Activated CD4-positive, alpha-beta T cell treated with anti-CD3 and anti-CD28 coated beads, Interleukin-2, amount 10 ng/mL, durations not matched to agents 24 days and 14 days (primary cell): ENCODE measurements at regions not wholly inside any gene's neighbourhood (a gene's known extent, or its start where the extent isn't known, plus 50 kb on each side); places are given as distances from the start of the nearest gene placed in this dataset.

ENCODE experiments used
- DNase-seq: peaks from one replicate; pipeline ENCODE4 v3.0.0; 2022
- H3K27ac Mint-ChIP-seq: one replicate; pipeline ENCODE4 v1.8.0; 2022; ENCODE audit warnings: mild to moderate bottlenecking, mixed read lengths
- H3K27me3 Mint-ChIP-seq: one replicate; pipeline ENCODE4 v1.8.0; 2022; ENCODE audit warnings: mixed read lengths
- H3K36me3 Mint-ChIP-seq: one replicate; pipeline ENCODE4 v1.8.0; 2022; ENCODE audit warnings: low read depth, mild to moderate bottlenecking, mixed read lengths
- H3K4me1 Mint-ChIP-seq: one replicate; pipeline ENCODE4 v1.8.0; 2021; ENCODE audit warnings: mixed read lengths
- H3K4me3 Mint-ChIP-seq: one replicate; pipeline ENCODE4 v1.8.0; 2022; ENCODE audit warnings: mild to moderate bottlenecking, moderate library complexity, mixed read lengths
- H3K9me3 Mint-ChIP-seq: one replicate; pipeline ENCODE4 v1.8.0; 2021; ENCODE audit warnings: mixed read lengths
- intact Hi-C: fragments of 100-400 bp; cut with micrococcal nuclease; formaldehyde crosslinking; loops from one replicate; pipeline ENCODE4 v1.15.1; 2023

DNA sequence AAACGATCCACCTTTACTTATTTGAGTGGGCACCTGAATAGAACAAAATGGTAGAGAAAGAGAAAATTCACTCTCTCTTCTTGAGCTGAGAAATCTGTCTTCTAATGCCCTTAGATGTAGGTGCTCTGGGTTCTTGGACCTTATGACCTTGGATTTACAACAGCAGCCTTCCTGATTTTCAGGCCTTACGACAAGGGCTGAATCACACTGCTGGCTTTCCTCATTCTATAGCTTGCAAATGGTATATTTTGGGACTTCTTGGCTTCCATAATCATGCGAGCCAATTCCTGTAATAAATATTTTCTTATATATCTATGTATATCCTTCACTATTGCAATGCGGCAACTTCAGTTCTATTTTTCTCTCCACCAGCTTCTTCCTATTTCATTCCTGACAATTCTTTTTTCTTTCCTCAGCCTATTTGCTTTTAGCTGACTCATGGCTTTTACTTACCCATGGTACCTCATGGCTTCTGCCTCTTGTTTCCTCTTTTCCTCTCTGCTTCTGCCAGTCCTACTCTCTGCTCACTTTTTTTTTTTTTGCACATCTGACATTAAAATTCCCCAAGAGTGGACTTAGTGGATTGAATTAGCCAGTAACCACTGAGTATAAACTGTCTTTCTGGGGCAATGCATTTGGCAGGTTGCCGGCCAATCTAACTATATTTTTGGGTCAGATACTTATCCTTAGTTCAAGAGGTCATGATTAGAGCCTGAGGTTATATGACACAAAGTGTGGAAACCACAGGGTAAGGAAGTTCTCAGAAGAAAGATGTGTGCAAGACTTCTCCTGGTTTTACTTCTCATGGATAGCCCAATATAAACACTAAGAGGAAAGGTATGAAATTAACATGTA lies 359.5 kb downstream of the TMEM135 start:
- peaks cover 14% of the 10 kb centered on the region for H3K27me3 Mint-ChIP-seq
- H3K4me3 Mint-ChIP-seq = no peak overlapping the region
- H3K36me3 Mint-ChIP-seq = no peaks in the 10 kb centered on the region
- no peaks in the 10 kb centered on the region for H3K9me3 Mint-ChIP-seq
- H3K27ac Mint-ChIP-seq = no peak overlapping the region
- intact Hi-C loops = no loop called here
- DNase-seq = no peak
- H3K4me1 Mint-ChIP-seq = no peaks in the 10 kb centered on the region

DNA sequence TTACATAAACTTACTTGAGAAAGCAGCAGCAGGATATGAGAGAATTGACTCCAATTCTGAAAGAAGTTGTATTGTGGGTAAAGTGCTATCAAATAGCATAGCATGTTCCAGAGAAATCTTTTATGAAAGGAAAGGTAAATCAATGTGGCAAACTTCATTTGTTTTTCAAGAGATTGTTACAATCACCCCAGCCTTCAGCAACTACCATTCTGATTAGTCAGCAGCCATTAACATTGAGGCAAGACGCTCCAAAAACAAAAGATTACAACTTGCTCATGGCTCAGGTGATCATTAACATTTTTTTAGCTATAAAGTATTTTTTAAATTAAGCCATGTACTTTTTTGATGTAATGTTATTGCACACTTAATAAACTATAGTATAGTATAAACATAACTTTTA lies 357.2 kb downstream of the TMEM135 start:
- H3K9me3 Mint-ChIP-seq = no peaks in the 10 kb centered on the region

DNA sequence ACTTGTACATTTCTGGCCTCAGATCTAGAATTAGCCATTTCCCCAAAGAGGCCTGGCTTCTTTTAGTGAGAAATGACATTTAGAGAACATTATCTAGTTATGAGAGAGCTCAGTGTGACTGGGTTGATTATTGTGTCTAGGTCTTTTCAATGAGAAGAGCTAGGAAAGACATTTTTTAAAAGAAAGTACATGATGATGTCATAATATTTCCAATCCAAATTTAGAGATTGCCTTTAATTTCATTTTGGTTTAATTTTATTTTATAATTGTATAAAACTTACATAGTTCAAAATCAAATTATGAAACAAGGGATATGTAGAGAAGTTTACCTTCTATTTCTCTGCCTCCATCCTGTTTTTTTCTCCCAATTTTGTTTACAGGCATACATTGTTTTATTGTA lies 354.9 kb downstream of the TMEM135 start:
- DNase-seq = no peak
- no peak overlapping the region for H3K27ac Mint-ChIP-seq

More for the DNA sequence above, 357.2 kb downstream of the TMEM135 start:
- Mint-ChIP-seq H3K36me3 (no peaks in the 10 kb centered on the region), H3K27ac (no peak overlapping the region), H3K4me3 (no peak overlapping the region), H3K4me1 (no peaks in the 10 kb centered on the region), H3K27me3 (peaks cover 16% of the 10 kb centered on the region)
- no peak for DNase-seq
- intact Hi-C loops = no loop called here

DNA sequence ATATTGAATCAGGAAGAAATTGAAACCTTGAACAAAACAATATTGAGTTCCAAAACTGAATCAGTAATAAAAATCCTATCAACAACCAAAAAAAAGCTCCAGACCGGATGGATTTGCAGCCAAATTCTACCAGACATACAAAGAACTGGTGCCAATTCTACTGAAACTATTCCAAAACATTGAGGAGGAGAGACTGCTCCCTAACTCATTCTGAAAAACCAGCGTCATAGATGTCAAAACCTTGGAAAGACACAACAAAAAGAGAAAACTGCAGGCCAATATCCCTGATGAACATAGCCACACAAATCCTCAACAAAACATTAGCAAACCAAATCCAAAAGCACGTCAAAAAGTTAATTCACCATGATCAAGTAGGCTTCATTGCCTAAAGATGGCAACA lies 353.8 kb downstream of the TMEM135 start:
- DNase-seq = no peak
- intact Hi-C loops = no loop called here
- H3K27ac Mint-ChIP-seq = no peak overlapping the region
- no peaks in the 10 kb centered on the region for H3K4me1 Mint-ChIP-seq
- H3K36me3 Mint-ChIP-seq = no peaks in the 10 kb centered on the region
- H3K27me3 Mint-ChIP-seq = peaks cover 7% of the 10 kb centered on the region
- peaks cover 6% of the 10 kb centered on the region for H3K9me3 Mint-ChIP-seq
- H3K4me3 Mint-ChIP-seq = no peak overlapping the region

More for the DNA sequence above, 354.9 kb downstream of the TMEM135 start:
- intact Hi-C loops = no loop called here
- Mint-ChIP-seq H3K36me3 (no peaks in the 10 kb centered on the region), H3K9me3 (peaks cover 4% of the 10 kb centered on the region), H3K27me3 (peaks cover 16% of the 10 kb centered on the region), H3K4me1 (no peaks in the 10 kb centered on the region), H3K4me3 (no peak overlapping the region)

DNA sequence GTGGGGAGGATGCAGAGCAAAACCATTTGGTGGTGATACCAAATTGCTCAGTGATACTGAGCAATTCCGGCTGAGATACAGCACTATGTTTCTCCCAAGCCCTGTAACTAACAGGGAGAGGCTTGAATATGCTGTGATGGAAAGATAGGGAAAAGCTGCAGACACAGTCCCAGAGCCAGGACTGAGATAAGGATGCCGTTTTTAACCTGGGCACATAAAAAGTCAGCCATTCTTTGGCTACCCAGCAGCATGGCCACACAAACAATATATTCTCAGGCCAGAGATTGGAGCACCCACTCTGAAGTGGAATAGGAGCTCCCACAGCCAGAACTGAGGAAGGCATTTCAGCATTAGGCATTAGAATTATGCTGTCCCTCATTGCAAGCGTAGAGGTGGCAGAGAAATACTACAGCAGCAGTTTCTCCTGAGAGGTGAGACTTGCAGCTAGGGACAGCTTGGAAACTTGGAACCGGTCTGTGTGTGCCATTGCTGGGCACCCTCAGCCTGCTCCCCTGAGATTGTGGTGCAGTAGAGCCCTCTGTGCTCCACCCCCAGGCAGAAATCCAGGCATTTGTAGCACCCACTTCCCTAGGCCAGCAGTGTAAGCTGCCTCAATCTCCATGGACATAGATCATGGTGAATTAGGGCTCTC lies 346.5 kb downstream of the TMEM135 start:
- H3K9me3 Mint-ChIP-seq = peaks cover 6% of the 10 kb centered on the region
- no peaks in the 10 kb centered on the region for H3K36me3 Mint-ChIP-seq
- H3K27ac Mint-ChIP-seq = no peak overlapping the region
- H3K27me3 Mint-ChIP-seq = no peaks in the 10 kb centered on the region
- DNase-seq = no peak
- no peaks in the 10 kb centered on the region for H3K4me1 Mint-ChIP-seq
- no peak overlapping the region for H3K4me3 Mint-ChIP-seq
- intact Hi-C loops = no loop called here

DNA sequence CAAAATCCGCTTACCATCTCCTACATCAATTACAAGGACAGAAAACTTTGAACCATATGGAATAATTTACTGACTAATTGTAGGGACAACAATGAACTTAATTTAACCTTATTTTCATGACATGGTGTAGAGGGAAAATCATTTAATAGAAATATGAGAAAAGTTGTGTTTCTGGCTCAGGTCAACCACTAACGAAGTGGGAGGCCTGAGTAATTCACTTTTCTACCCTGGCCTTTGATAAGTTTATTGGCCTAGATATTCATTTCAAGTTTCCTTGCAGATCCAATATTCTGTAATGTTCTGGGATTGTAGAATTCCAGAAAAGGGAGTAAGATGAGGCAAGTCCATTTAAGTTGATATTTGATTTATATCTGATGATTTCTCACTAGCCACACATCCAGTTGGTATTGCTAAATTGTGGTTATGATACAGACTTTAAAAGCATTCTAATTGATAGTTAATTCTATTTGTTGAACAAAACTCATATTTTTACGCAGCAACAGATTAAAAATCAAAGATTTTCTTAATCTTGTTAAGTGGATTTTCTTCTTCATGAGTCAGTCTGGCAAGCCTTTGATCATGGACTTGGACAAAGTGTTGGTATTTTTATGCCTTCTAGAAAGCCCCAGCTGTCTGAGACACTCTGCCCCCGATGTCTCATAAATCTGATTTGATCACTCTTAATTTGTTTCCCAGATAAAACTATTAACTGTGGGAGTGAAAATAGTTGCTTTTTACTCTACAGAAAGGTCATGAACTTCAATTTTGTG lies 336.5 kb downstream of the TMEM135 start:
- DNase-seq = no peak
- Mint-ChIP-seq H3K9me3 (no peaks in the 10 kb centered on the region), H3K27ac (no peak overlapping the region), H3K4me3 (no peak overlapping the region), H3K27me3 (peaks cover 11% of the 10 kb centered on the region), H3K4me1 (no peaks in the 10 kb centered on the region), H3K36me3 (no peaks in the 10 kb centered on the region)
- intact Hi-C loops = no loop called here
